ENCODE measurements at regions not wholly inside any gene's neighbourhood (a gene's known extent, or its start where the extent isn't known, plus 50 kb on each side); places are given as distances from the start of the nearest gene placed in this dataset.
"Not testable (repeated sequence)": the region's sequence is repeated elsewhere in the genome, so short reads cannot be mapped to it uniquely, and the experiment has no call there.

DNA sequence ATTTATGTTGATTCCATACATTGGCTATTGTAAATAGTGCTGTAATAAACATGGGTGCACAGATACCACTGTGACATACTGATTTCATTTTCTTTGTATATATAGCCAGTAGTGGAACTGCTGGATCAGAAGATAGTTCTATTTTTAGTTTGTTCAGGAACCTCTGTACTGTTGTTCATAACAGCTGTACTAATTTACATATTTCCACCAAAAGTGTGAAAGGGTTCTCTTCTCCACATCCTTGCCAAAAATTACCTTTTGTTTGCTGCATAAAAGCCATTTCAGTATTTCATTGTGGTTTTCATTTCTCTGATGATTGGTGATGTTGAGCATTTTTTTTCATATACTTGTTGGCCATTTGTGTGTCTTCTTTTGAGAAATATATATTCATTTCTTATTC lies 1962.1 kb downstream of the PCDH9 start:
- DNase-seq, result no peak

- DNase-seq, result no peak
Measured at GRCh38 chr13:65265988-65266387, 1964.1 kb downstream of the PCDH9 start.

DNA sequence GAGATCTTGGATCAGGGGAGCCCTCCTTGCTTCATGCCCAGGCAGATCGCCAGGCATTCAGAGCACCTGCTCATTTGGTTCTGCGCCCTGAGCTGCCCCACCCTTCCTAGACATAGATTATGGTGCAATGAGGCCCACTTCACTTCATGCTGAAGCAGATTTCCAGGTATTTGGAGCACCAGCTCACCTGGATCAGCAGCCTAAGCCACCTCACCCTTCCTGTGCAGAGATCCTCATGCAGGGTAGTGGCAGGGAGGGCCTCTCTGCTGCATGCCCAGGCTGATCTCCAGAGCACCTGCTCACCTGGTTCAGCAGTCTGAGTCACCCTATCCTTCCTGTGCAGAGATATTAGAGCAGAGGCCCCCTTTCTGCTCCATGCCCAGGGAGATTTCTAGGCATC lies 1966.1 kb downstream of the PCDH9 start:
- no peak for DNase-seq

GRCh38 chr13:65260946-65261891 lies 1968.9 kb downstream of the PCDH9 start:
- DNase-seq, result no peak

DNA sequence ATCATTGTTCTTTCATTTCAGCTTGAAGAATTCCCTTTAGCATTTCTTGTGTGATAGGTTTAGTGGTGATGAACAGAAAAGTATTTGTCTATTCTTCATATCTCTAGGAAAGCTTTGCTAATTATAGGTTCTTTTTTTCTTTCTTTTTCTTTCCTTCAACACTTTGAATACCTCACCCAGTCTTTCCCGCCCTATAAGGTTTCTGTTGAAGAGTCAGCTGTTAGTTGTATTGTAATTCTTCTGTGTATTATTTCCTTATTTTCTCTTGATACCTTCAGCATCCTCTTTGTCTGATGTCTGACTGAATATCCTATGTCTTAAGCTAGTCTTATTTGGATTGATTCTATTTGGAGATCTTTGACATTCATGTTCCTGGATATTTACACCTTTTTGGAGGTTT lies 1989.4 kb downstream of the PCDH9 start:
- no peak for DNase-seq

DNA sequence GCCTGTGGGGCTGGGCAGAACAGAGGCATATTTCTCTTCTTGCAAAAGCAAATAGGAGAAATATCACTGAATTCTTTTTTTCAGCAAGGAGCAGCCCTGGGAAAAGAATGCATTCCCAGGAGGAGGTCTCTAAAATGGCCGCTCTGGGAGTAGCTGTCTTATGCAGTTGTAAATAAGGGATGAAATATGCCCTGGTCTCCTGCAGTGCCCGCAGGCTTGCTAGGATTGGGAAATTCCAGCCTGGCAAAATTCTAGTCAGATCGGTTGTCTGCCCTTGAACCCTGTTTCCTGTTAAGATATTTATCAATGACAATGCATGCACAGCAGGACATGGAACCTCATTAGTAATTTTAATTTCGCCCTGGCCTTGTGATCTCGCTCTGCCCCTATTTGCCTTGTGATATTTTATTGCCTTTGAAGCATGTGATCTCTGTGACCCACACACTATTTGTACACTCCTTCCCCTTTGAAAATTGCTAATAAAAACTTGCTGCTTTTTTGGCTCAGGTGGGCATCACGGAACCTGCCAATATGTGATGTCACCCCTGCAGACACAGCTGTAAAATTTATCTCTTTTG lies 1993.2 kb downstream of the PCDH9 start:
- DNase-seq, result no peak

GRCh38 chr13:65217471-65217995 lies 2012.6 kb downstream of the PCDH9 start:
- DNase-seq, result no peak

- not testable (repeated sequence) for DNase-seq
Measured at GRCh38 chr13:65202845-65203244, 2027.3 kb downstream of the PCDH9 start.

- DNase-seq, result no peak
Measured at GRCh38 chr13:65188721-65189120, 2041.4 kb downstream of the PCDH9 start.

DNA sequence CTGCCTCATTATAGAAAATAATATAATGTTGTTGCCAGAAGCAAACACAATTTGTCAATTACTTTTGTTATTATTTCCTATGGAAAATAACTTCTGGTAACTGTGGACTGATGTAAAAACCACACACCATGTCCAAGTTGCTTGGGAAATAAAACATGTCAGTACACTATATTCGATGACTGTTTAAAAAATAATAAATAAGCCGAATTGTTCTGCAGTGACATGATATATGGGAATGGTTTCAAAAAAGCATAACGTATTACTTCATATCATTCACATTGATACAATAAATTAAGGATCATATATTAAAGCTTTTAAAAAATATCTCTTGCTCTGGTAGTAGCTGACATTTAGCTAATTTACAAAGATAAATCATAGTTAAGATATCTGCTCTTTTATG lies 2062.1 kb downstream of the PCDH9 start:
- DNase-seq, result no peak

- no peak for DNase-seq
Measured at GRCh38 chr13:65166675-65167074, 2063.5 kb downstream of the PCDH9 start.

DNA sequence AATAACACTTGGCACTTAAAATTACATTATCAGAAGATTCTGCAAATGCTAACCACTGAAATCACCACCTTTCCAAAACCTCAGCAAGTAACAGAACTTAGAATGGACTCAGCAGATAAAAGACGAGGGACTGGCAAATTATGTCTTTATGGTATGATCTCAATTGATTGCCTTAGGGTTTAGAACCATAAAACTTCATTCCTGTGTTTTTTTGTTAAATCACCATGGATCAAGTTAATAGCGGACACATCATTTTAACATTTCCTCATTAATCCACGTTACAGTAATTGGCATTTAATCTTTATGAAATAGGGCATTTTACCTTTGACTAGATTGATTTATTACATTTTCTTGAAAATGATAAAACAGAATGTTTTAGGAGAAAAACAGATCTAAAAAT lies 2070.3 kb downstream of the PCDH9 start:
- no peak for DNase-seq

- DNase-seq, result no peak
Measured at GRCh38 chr13:65155861-65156260, 2074.3 kb downstream of the PCDH9 start.

DNA sequence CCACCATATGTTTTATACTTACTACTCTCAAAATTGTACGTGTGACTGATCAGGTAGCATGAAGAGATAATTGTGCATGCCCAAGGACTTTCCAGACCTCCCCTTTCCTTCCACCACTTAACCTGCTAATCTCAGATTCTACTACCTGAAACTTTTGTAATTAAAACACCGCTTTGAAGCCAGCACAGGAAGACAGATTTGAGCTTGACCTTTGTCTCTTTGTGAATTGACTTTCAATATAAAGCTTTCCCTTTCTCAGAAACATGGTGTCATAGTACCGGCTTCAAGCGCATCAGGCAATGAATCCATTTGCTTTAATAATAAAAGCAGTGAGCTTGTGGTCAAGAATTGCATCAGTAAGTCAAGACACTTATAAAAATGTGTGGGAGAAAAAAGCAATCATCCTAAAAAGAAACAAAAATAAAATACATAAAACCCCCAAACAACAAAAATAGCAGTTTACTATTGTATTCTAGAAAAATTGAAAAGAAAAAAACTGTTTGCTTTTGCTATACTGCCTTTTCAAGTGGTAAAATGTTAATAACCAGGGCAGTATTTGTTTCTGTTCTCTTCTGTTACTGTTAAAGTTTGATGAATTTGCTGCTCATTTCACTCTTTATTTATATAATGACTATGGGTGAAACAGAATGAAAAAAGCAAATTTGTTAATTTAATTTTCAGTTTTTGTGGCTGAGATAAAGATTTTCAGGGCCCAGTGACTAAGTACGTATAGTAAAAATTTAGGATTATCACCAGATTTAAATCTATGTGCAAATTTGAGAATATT lies 2075.3 kb downstream of the PCDH9 start:
- DNase-seq, result no peak

DNA sequence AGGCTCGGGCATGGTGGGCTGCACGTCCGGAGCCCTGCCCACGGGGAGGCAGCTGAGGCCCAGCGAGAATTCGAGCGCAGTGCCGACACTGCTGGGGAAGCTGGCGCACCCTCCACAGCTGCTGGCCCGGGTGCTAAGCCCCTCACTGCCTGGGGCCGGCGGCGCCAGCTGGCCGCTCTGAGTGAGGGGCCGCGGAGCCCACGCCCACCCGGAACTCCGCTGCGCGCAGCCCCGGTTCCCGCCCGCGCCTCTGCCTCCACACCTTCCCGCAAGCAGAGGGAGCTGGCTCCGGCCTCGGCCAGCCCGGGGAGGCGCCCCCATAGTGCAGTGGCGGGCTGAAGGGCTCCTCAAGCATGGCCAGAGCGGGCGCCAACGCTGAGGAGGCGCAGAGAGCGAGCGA lies 2080.4 kb downstream of the PCDH9 start:
- no peak for DNase-seq

- DNase-seq, result no peak
Measured at GRCh38 chr13:65143920-65144319, 2086.2 kb downstream of the PCDH9 start.

- no peak for DNase-seq
Measured at GRCh38 chr13:65133094-65133493, 2097.0 kb downstream of the PCDH9 start.

GRCh38 chr13:65125236-65125635 lies 2104.9 kb downstream of the PCDH9 start:
- no peak for DNase-seq

GRCh38 chr13:65112531-65112941 lies 2117.6 kb downstream of the PCDH9 start:
- no peak for DNase-seq

- no peak for DNase-seq
Measured at GRCh38 chr13:65112123-65112522, 2118.0 kb downstream of the PCDH9 start.

- DNase-seq, result no peak
Measured at GRCh38 chr13:65111223-65111622, 2118.9 kb downstream of the PCDH9 start.

GRCh38 chr13:65104436-65104835 lies 2125.7 kb downstream of the PCDH9 start:
- not testable (repeated sequence) for DNase-seq

- DNase-seq, result no peak
Measured at GRCh38 chr13:65103351-65103750, 2126.8 kb downstream of the PCDH9 start.
